DND-41 (cell line): ENCODE measurements at regions not wholly inside any gene's neighbourhood (a gene's known extent, or its start where the extent isn't known, plus 50 kb on each side); places are given as distances from the start of the nearest gene placed in this dataset.

ENCODE experiments used
- ATAC-seq: fragments of 200-7000 bp; cut with Tn5 transposase; 3 replicates; pipeline ENCODE4 v1.9.1; 2021; ENCODE audit warnings: low read depth; ENCODE audit not compliant: insufficient read depth
- DNase-seq: peaks from one replicate; pipeline ENCODE4 v3.0.0-alpha.2; 2020
- H2AFZ ChIP-seq: 2 replicates; pipeline ENCODE4 v1.6.0; 2012; ENCODE audit warnings: low read depth, low read length
- H3K27ac ChIP-seq: 2 replicates; pipeline ENCODE4 v1.5.1; 2012; ENCODE audit warnings: low read length, inconsistent platforms
- H3K27me3 ChIP-seq: fragments of 200-600 bp; sonication (generic); 2 replicates; pipeline ENCODE4 v1.6.0; 2012; ENCODE audit warnings: low read length, mild to moderate bottlenecking, inconsistent platforms; ENCODE audit not compliant: insufficient read depth, poor library complexity
- H3K36me3 ChIP-seq: 2 replicates; pipeline ENCODE4 v1.5.1; 2012; ENCODE audit warnings: low read length, inconsistent platforms; ENCODE audit not compliant: insufficient read depth
- H3K4me1 ChIP-seq: 2 replicates; pipeline ENCODE4 v1.5.1; 2012; ENCODE audit warnings: mild to moderate bottlenecking, low read length; ENCODE audit not compliant: insufficient read depth
- H3K4me2 ChIP-seq: 2 replicates; pipeline ENCODE4 v1.6.0; 2012; ENCODE audit warnings: mild to moderate bottlenecking, moderate library complexity, low read length, inconsistent platforms; ENCODE audit not compliant: insufficient read depth
- H3K4me3 ChIP-seq, 2 experiments: fragments of 200-600 bp in 1 of 2; shearing (Covaris generic) in 1 of 2; 2 replicates each; pipeline ENCODE4 v1.5.1; 2012 to 2016; ENCODE audit warnings: inconsistent platforms in 2 of 2, low read length in 2 of 2, mild to moderate bottlenecking in 2 of 2, low read depth in 1 of 2, moderate library complexity in 1 of 2
- H3K79me2 ChIP-seq: 2 replicates; pipeline ENCODE4 v1.6.0; 2012; ENCODE audit warnings: low read length, inconsistent platforms; ENCODE audit not compliant: insufficient read depth
- H3K9ac ChIP-seq: 2 replicates; pipeline ENCODE4 v1.6.0; 2012; ENCODE audit warnings: low read depth, mild to moderate bottlenecking, inconsistent platforms, low read length, moderate library complexity
- H3K9me3 ChIP-seq: 2 replicates; pipeline ENCODE4 v1.5.1; 2012; ENCODE audit warnings: low read length, moderate library complexity, mild to moderate bottlenecking, inconsistent platforms; ENCODE audit not compliant: insufficient read depth, severe bottlenecking
- H4K20me1 ChIP-seq: 2 replicates; pipeline ENCODE4 v1.6.0; 2012; ENCODE audit warnings: low read length; ENCODE audit not compliant: insufficient read depth
- EZH2 ChIP-seq: IDR thresholded peaks from 3 replicates; pipeline ENCODE4 v1.6.1; 2012; ENCODE audit warnings: borderline replicate concordance, low read depth, mild to moderate bottlenecking, moderate library complexity, low read length, inconsistent platforms; ENCODE audit not compliant: severe bottlenecking
- TF ChIP-seq, protein P1 (sequence below): IDR thresholded peaks from 2 replicates; pipeline ENCODE4 v1.5.1; 2012; ENCODE audit warnings: borderline replicate concordance, low read length, moderate library complexity, mild to moderate bottlenecking; ENCODE audit not compliant: poor library complexity, severe bottlenecking; ENCODE audit errors: extremely low read depth

DNA sequence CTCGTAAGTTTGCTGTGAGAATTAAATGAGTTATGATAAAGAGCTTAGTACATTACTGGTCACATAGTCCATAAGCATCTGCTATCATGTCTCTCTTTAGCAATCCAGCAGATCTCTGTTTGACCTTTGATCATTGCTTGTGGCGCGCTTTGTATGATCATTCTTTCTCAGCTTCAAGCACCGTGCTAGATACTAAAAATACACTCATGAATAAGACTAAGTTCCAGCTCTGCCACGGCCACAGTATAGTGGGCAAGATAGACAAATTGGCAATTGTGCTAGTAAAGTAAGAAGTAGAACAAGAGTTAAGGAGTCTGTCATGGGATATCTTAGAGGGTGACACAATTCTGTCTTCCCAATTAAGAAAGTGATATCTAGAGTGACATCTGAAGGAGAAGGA, 75.2 kb upstream of the ADGRF1 start:
- Histone ChIP-seq H4K20me1 (no peaks in the 10 kb centered on the region), H3K4me3 (no peak overlapping the region), H3K27me3 (no peaks in the 10 kb centered on the region), H3K4me2 (no peak overlapping the region), H3K9me3 (no peaks in the 10 kb centered on the region), H3K79me2 (no peaks in the 10 kb centered on the region), H3K4me1 (no peaks in the 10 kb centered on the region), H3K27ac (no peak overlapping the region), H3K9ac (no peak overlapping the region), H2AFZ (no peak overlapping the region), H3K36me3 (no peaks in the 10 kb centered on the region)
- TF ChIP-seq, protein P1, sequence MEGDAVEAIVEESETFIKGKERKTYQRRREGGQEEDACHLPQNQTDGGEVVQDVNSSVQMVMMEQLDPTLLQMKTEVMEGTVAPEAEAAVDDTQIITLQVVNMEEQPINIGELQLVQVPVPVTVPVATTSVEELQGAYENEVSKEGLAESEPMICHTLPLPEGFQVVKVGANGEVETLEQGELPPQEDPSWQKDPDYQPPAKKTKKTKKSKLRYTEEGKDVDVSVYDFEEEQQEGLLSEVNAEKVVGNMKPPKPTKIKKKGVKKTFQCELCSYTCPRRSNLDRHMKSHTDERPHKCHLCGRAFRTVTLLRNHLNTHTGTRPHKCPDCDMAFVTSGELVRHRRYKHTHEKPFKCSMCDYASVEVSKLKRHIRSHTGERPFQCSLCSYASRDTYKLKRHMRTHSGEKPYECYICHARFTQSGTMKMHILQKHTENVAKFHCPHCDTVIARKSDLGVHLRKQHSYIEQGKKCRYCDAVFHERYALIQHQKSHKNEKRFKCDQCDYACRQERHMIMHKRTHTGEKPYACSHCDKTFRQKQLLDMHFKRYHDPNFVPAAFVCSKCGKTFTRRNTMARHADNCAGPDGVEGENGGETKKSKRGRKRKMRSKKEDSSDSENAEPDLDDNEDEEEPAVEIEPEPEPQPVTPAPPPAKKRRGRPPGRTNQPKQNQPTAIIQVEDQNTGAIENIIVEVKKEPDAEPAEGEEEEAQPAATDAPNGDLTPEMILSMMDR: no peak
- no peak for TF ChIP-seq EZH2
- DNase-seq (no peak), ATAC-seq (no peak)

DNA sequence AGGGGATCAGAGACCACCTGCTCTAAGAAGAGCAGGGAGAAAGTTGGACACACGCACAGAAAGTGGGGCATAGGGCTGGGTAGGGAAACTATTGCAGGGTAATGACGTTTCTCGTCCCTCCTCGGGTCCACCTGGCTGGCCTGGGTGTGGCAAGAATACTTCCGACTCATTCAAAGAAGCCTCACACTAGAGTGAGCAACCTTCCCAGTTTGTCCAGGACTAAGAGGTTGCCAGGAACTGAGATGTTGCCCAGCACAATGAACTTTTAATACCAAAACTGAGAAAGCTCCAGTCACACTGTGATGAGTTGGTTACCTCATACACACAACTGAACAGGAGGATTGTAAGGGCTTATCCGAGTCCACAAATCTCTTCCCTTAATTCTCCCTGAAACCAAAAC, 74.5 kb upstream of the ADGRF1 start:
- H3K4me3 ChIP-seq: no peak overlapping the region
- no peak overlapping the region for H2AFZ ChIP-seq
- TF ChIP-seq, protein P1: no peak
- no peaks in the 10 kb centered on the region for H3K4me1 ChIP-seq
- H4K20me1 ChIP-seq: no peaks in the 10 kb centered on the region
- no peaks in the 10 kb centered on the region for H3K9me3 ChIP-seq
- no peaks in the 10 kb centered on the region for H3K36me3 ChIP-seq
- H3K4me2 ChIP-seq: no peak overlapping the region
- no peak overlapping the region for H3K27ac ChIP-seq
- DNase-seq (no peak), ATAC-seq (no peak)
- H3K79me2 ChIP-seq: no peaks in the 10 kb centered on the region
- H3K27me3 ChIP-seq: no peaks in the 10 kb centered on the region
- no peak overlapping the region for H3K9ac ChIP-seq

- Histone ChIP-seq H3K4me1 (no peaks in the 10 kb centered on the region), H2AFZ (no peak overlapping the region), H3K9ac (no peak overlapping the region), H3K27ac (no peak overlapping the region), H3K36me3 (no peaks in the 10 kb centered on the region), H3K79me2 (no peaks in the 10 kb centered on the region), H3K4me2 (no peak overlapping the region), H3K9me3 (no peaks in the 10 kb centered on the region), H3K4me3 (no peak overlapping the region), H4K20me1 (no peaks in the 10 kb centered on the region), H3K27me3 (no peaks in the 10 kb centered on the region)
- ATAC-seq (no peak), DNase-seq (no peak)
- TF ChIP-seq EZH2: no peak
- TF ChIP-seq, protein P1: no peak
Observed at GRCh38 chr6:47116086-47116485, 74.0 kb upstream of the ADGRF1 start.

GRCh38 chr6:47114460-47114859, 72.3 kb upstream of the ADGRF1 start:
- ATAC-seq (no peak), DNase-seq (no peak)
- no peak for TF ChIP-seq EZH2
- TF ChIP-seq, protein P1: no peak
- H4K20me1 ChIP-seq: no peaks in the 10 kb centered on the region
- H3K9ac ChIP-seq: no peak overlapping the region
- no peak overlapping the region for H2AFZ ChIP-seq
- H3K27ac ChIP-seq: no peak overlapping the region
- no peaks in the 10 kb centered on the region for H3K27me3 ChIP-seq
- no peaks in the 10 kb centered on the region for H3K36me3 ChIP-seq
- no peaks in the 10 kb centered on the region for H3K79me2 ChIP-seq
- no peaks in the 10 kb centered on the region for H3K4me1 ChIP-seq
- no peak overlapping the region for H3K4me2 ChIP-seq
- no peak overlapping the region for H3K4me3 ChIP-seq
- H3K9me3 ChIP-seq: no peaks in the 10 kb centered on the region
